GM12878 (cell line): ENCODE measurements at regions not wholly inside any gene's neighbourhood (a gene's known extent, or its start where the extent isn't known, plus 50 kb on each side); places are given as distances from the start of the nearest gene placed in this dataset.

ENCODE experiments used
- ATAC-seq: fragments of 200-7000 bp; cut with Tn5 transposase; 3 replicates; pipeline ENCODE4 v1.9.1; 2020; ENCODE audit warnings: mild to moderate bottlenecking, moderate library complexity
- BruUV-seq: library from RNA; stranded (reverse); fragments of 400-500 nt; replicated peaks from 2 replicates; lab custom pipeline; 2021; lab: Mats Ljungman, UMichigan
- CTCF ChIA-PET: fragments of 300-600 bp; sonication (Branson Sonifier 250); formaldehyde crosslinking; extraction: SDS; loops from one replicate; lab custom pipeline; 2021; ENCODE audit warnings: inconsistent platforms; lab: Yijun Ruan, JAX
- POLR2A ChIA-PET: fragments of 350-600 bp; formaldehyde crosslinking; extraction: SDS; loops from one replicate; lab custom pipeline; 2021; ENCODE audit warnings: inconsistent platforms; lab: Charles Lee
- RAD21 ChIA-PET: fragments of 300-600 bp; sonication (Branson Sonifier 250); formaldehyde crosslinking; loops from one replicate; lab custom pipeline; 2023; ENCODE audit warnings: antibody characterized with exemption; ENCODE audit not compliant: unreplicated experiment; lab: Charles Lee
- SMC1A ChIA-PET: fragments of 300-600 bp; sonication (Branson Sonifier 250); formaldehyde crosslinking; loops from one replicate; lab custom pipeline; 2023; ENCODE audit not compliant: unreplicated experiment, uncharacterized antibody; lab: Charles Lee
- DNase-seq: peaks from one replicate; pipeline ENCODE4 v3.0.0-alpha.2; 2011; ENCODE audit warnings: low read depth, low spot score
- FAIRE-seq: peaks from 3 replicates; lab custom pipeline; 2011; peaks lifted over from hg19 to GRCh38; lab: Jason Lieb, UNC
- H2AFZ ChIP-seq: 2 replicates; pipeline ENCODE4 v1.6.0; 2011; ENCODE audit warnings: low read depth, low read length, control low read depth; ENCODE audit not compliant: control insufficient read depth
- H3K27ac ChIP-seq: 2 replicates; pipeline ENCODE4 v1.5.1; 2011; ENCODE audit warnings: control low read depth; ENCODE audit not compliant: control insufficient read depth, insufficient read depth
- H3K27me3 ChIP-seq, 2 experiments: replicated peaks in 1 of 2; 2 replicates each; pipeline versions ENCODE4 v1.6.0 to v1.6.1; 2011; ENCODE audit warnings: low read length in 1 of 2; ENCODE audit not compliant: control insufficient read depth in 2 of 2, insufficient read depth in 2 of 2
- H3K36me3 ChIP-seq, 2 experiments: 2 replicates each; pipeline ENCODE4 v1.5.1; 2011; ENCODE audit warnings: low read length in 1 of 2; ENCODE audit not compliant: control insufficient read depth in 2 of 2, insufficient read depth in 2 of 2
- H3K4me1 ChIP-seq: 2 replicates; pipeline ENCODE4 v1.6.1; 2011; ENCODE audit warnings: mild to moderate bottlenecking, low read length, moderate library complexity, mixed read lengths; ENCODE audit not compliant: control insufficient read depth, insufficient read depth
- H3K4me2 ChIP-seq: 2 replicates; pipeline ENCODE4 v1.6.0; 2011; ENCODE audit warnings: control low read depth; ENCODE audit not compliant: control insufficient read depth, insufficient read depth
- H3K4me3 ChIP-seq: fragments of 200-600 bp; sonication (generic); 2 replicates; pipeline ENCODE4 v1.5.1; 2016
- H3K79me2 ChIP-seq: 2 replicates; pipeline ENCODE4 v1.6.0; 2011; ENCODE audit warnings: low read length; ENCODE audit not compliant: control insufficient read depth, insufficient read depth
- H3K9ac ChIP-seq: 2 replicates; pipeline ENCODE4 v1.8.0; 2011; ENCODE audit warnings: low read length, control low read depth, mixed read lengths; ENCODE audit not compliant: control insufficient read depth, insufficient read depth
- H3K9me3 ChIP-seq: replicated peaks from 3 replicates; pipeline ENCODE4 v1.5.1; 2011; ENCODE audit warnings: mild to moderate bottlenecking, low read length; ENCODE audit not compliant: control insufficient read depth, insufficient read depth
- H4K20me1 ChIP-seq: 2 replicates; pipeline ENCODE4 v1.6.0; 2011; ENCODE audit not compliant: control insufficient read depth, insufficient read depth
- CBX3 ChIP-seq: fragments of 200-600 bp; sonication (generic); IDR thresholded peaks from 2 replicates; pipeline ENCODE4 v1.6.1; 2016; ENCODE audit warnings: low read depth, borderline replicate concordance
- HDGF ChIP-seq: fragments of 450-650 bp; IDR thresholded peaks from 2 replicates; pipeline ENCODE4 v1.6.1; 2016; ENCODE audit warnings: antibody characterized with exemption
- MYC ChIP-seq: IDR thresholded peaks from 2 replicates; pipeline ENCODE4 v1.6.1; 2011; ENCODE audit warnings: mild to moderate bottlenecking, low read length, moderate library complexity, inconsistent platforms; ENCODE audit not compliant: insufficient read depth, insufficient replicate concordance, insufficient read length, severe bottlenecking
- NRF1 ChIP-seq: conservative IDR thresholded peaks from 2 replicates; pipeline ENCODE4 v1.6.1; 2011; ENCODE audit warnings: mild to moderate bottlenecking, low read depth, low read length, improper control_type of control experiment
- PAX5 ChIP-seq: IDR thresholded peaks from 2 replicates; pipeline ENCODE4 v1.6.1; 2011; ENCODE audit warnings: low read depth, low read length, borderline replicate concordance
- PRDM15 ChIP-seq: fragments of 450-650 bp; formaldehyde crosslinking; IDR thresholded peaks from 2 replicates; pipeline ENCODE4 v1.4.0; 2020; ENCODE audit warnings: mild to moderate bottlenecking, moderate library complexity
- RFX5 ChIP-seq: IDR thresholded peaks from 2 replicates; pipeline ENCODE4 v1.6.1; 2011; ENCODE audit warnings: low read depth, low read length, improper control_type of control experiment
- RUNX3 ChIP-seq: IDR thresholded peaks from 2 replicates; pipeline ENCODE4 v1.6.1; 2012; ENCODE audit warnings: low read length, inconsistent platforms
- SIX5 ChIP-seq: IDR thresholded peaks from 2 replicates; pipeline ENCODE4 v1.6.1; 2011; ENCODE audit warnings: mild to moderate bottlenecking, low read depth, low read length, moderate library complexity; ENCODE audit not compliant: severe bottlenecking
- SMC3 ChIP-seq: IDR thresholded peaks from 2 replicates; pipeline ENCODE4 v1.6.1; 2011; ENCODE audit warnings: low read length, improper control_type of control experiment, borderline replicate concordance
- SUZ12 ChIP-seq: fragments of 200-600 bp; sonication (generic); IDR thresholded peaks from one replicate; pipeline ENCODE4 v1.6.1; 2018; ENCODE audit warnings: antibody characterized with exemption, mild to moderate bottlenecking; ENCODE audit not compliant: unreplicated experiment
- USF2 ChIP-seq: IDR thresholded peaks from 2 replicates; pipeline ENCODE4 v1.6.1; 2011; ENCODE audit warnings: low read depth, low read length, improper control_type of control experiment, borderline replicate concordance
- ZSCAN29 ChIP-seq: fragments of 450-650 bp; IDR thresholded peaks from 2 replicates; pipeline ENCODE4 v1.6.1; 2017; ENCODE audit warnings: mild to moderate bottlenecking, moderate library complexity
- WGBS: methylation state at CpG from one replicate; pipeline ENCODE4 v1.1.6; 2016; ENCODE audit warnings: low lambda C conversion rate; ENCODE audit not compliant: insufficient replicate concordance, insufficient coverage; ENCODE audit errors: missing lambda C conversion rate; 5-methylcytosine and 5-hydroxymethylcytosine counted together
- in situ Hi-C: fragments of 300-500 bp; cut with MboI; formaldehyde crosslinking; loops from 9 replicates; pipeline ENCODE4 v1.14.3; 2018; ENCODE audit warnings: mixed read lengths
- intact Hi-C: fragments of 100-400 bp; cut with micrococcal nuclease; formaldehyde crosslinking; loops from one replicate; pipeline ENCODE4 v1.14.2; 2022; ENCODE audit not compliant: unreplicated experiment
- TF ChIP-seq, protein P1 (sequence below): fragments of 450-650 bp; IDR thresholded peaks from 2 replicates; pipeline ENCODE4 v1.6.1; 2016; ENCODE audit warnings: mild to moderate bottlenecking, moderate library complexity, borderline replicate concordance

- TF ChIP-seq USF2 (no peak), RFX5 (no peak), PAX5 (no peak), SMC3 (no peak), ZSCAN29 (no peak), CBX3 (no peak), HDGF (no peak), RUNX3 (no peak)
- TF ChIP-seq, protein P1, sequence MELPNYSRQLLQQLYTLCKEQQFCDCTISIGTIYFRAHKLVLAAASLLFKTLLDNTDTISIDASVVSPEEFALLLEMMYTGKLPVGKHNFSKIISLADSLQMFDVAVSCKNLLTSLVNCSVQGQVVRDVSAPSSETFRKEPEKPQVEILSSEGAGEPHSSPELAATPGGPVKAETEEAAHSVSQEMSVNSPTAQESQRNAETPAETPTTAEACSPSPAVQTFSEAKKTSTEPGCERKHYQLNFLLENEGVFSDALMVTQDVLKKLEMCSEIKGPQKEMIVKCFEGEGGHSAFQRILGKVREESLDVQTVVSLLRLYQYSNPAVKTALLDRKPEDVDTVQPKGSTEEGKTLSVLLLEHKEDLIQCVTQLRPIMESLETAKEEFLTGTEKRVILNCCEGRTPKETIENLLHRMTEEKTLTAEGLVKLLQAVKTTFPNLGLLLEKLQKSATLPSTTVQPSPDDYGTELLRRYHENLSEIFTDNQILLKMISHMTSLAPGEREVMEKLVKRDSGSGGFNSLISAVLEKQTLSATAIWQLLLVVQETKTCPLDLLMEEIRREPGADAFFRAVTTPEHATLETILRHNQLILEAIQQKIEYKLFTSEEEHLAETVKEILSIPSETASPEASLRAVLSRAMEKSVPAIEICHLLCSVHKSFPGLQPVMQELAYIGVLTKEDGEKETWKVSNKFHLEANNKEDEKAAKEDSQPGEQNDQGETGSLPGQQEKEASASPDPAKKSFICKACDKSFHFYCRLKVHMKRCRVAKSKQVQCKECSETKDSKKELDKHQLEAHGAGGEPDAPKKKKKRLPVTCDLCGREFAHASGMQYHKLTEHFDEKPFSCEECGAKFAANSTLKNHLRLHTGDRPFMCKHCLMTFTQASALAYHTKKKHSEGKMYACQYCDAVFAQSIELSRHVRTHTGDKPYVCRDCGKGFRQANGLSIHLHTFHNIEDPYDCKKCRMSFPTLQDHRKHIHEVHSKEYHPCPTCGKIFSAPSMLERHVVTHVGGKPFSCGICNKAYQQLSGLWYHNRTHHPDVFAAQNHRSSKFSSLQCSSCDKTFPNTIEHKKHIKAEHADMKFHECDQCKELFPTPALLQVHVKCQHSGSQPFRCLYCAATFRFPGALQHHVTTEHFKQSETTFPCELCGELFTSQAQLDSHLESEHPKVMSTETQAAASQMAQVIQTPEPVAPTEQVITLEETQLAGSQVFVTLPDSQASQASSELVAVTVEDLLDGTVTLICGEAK, result no peak
- TF ChIP-seq, all 136 proteins: peak for 0
These were observed 202.6 kb upstream of the VCX start (continued) for GRCh38 chrX:7640392-7640791.

- in situ Hi-C loops, result no loop called here
- intact Hi-C loops, result no loop called here
- no TSS peak for BruUV-seq
- Histone ChIP-seq H3K36me3 (no peaks in the 10 kb centered on the region), H3K4me2 (no peak overlapping the region), H2AFZ (no peak overlapping the region), H3K27ac (no peak overlapping the region), H4K20me1 (no peaks in the 10 kb centered on the region), H3K27me3 (no peaks in the 10 kb centered on the region), H3K4me3 (no peak overlapping the region), H3K79me2 (no peaks in the 10 kb centered on the region), H3K9ac (no peak overlapping the region), H3K4me1 (no peaks in the 10 kb centered on the region), H3K9me3 (no peaks in the 10 kb centered on the region)
- POLR2A ChIA-PET, result no interaction called here
- WGBS, result 44% methylated on average over 7 of the region's 7 CpGs
- RAD21 ChIA-PET, result no interaction called here
- DNase-seq (no peak), ATAC-seq (no peak), FAIRE-seq (no peak)
- SMC1A ChIA-PET, result no interaction called here
- CTCF ChIA-PET, result no interaction called here
- TF ChIP-seq SIX5 (no peak), NRF1 (no peak), SUZ12 (no peak), MYC (no peak), PRDM15 (CRISPR knock-in tag) (no peak), RFX5 (no peak)
These were observed 204.8 kb upstream of the VCX start for GRCh38 chrX:7638078-7638710.
